GM19467 (cell line): ENCODE measurements at regions not wholly inside any gene's neighbourhood (a gene's known extent, or its start where the extent isn't known, plus 50 kb on each side); places are given as distances from the start of the nearest gene placed in this dataset.

Experiments used
- ATAC-seq: cut with Tn5 transposase; IDR thresholded peaks from one replicate; pipeline ENCODE4 v1.9.1; 2021; ENCODE audit warnings: mild to moderate bottlenecking, moderate library complexity; ENCODE audit not compliant: unreplicated experiment

GRCh38 chr10:83636826-83637225, 502.5 kb upstream of the GHITM start:
- ATAC-seq, result no peak

GRCh38 chr10:83647526-83647925, 491.8 kb upstream of the GHITM start:
- no peak for ATAC-seq

GRCh38 chr10:83648201-83648600, 491.1 kb upstream of the GHITM start:
- ATAC-seq, result no peak

GRCh38 chr10:83649471-83649870, 489.8 kb upstream of the GHITM start:
- no peak for ATAC-seq

- ATAC-seq, result no peak
Observed at GRCh38 chr10:83654689-83655088, 484.6 kb upstream of the GHITM start.

GRCh38 chr10:83656924-83657323, 482.4 kb upstream of the GHITM start:
- ATAC-seq, result no peak

- no peak for ATAC-seq
Observed at GRCh38 chr10:83657487-83657886, 481.8 kb upstream of the GHITM start.

GRCh38 chr10:83663918-83664317, 475.4 kb upstream of the GHITM start:
- ATAC-seq, result no peak

GRCh38 chr10:83666762-83667161, 472.5 kb upstream of the GHITM start:
- no peak for ATAC-seq

GRCh38 chr10:83667594-83667993, 471.7 kb upstream of the GHITM start:
- no peak for ATAC-seq

GRCh38 chr10:83673316-83673715, 466.0 kb upstream of the GHITM start:
- no peak for ATAC-seq

GRCh38 chr10:83677795-83678194, 461.5 kb upstream of the GHITM start:
- ATAC-seq, result no peak

GRCh38 chr10:83678850-83679249, 460.5 kb upstream of the GHITM start:
- no peak for ATAC-seq

- peak; percentile 99 for ATAC-seq
Observed at GRCh38 chr10:83680470-83680891, 458.8 kb upstream of the GHITM start.

- no peak for ATAC-seq
Observed at GRCh38 chr10:83682414-83682813, 456.9 kb upstream of the GHITM start.

- ATAC-seq, result no peak
Observed at GRCh38 chr10:83685458-83685857, 453.9 kb upstream of the GHITM start.

GRCh38 chr10:83691791-83692596, 447.3 kb upstream of the GHITM start:
- ATAC-seq, result no peak

GRCh38 chr10:83698899-83699298, 440.4 kb upstream of the GHITM start:
- no peak for ATAC-seq

- ATAC-seq, result no peak
Observed at GRCh38 chr10:83701799-83702198, 437.5 kb upstream of the GHITM start.

GRCh38 chr10:83702731-83703130, 436.6 kb upstream of the GHITM start:
- no peak for ATAC-seq

GRCh38 chr10:83706120-83706519, 433.2 kb upstream of the GHITM start:
- no peak for ATAC-seq

- ATAC-seq, result no peak
Observed at GRCh38 chr10:83706952-83707582, 432.2 kb upstream of the GHITM start.
